ENCODE measurements at regions not wholly inside any gene's neighbourhood (a gene's known extent, or its start where the extent isn't known, plus 50 kb on each side); places are given as distances from the start of the nearest gene placed in this dataset.

DNA sequence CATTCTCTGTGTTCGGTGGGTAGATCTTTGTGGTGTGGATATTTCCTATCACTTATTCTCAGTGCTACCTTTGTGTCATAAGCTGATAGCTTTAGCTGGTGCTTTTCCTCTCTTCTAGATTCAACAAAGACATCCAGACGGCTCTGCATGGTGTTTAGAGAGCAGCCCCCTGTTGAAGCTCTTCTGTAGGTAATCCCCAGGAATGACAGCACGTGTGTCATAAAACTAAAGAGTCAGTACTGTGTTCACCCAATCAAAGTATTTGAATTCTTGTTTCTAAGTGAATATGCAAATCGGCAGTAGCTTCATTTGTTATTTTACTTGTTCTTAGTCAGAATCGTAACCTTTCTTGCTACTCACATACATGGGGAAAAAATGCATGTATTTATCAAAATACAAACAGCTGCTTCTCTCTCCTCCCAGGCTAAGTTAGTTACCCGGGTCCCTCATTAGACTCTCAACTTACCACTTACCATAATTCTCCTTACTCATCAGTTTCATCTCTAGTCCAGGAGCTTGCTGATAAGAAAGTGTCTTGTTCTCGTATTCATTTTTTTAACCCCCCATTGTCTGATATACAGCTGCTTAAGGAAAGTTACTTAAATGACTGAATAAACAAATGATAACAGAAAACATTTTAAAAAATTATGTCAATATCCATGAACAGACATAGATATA lies 1696.0 kb upstream of the WWC1 start:
- TF ChIP-seq, protein P1, sequence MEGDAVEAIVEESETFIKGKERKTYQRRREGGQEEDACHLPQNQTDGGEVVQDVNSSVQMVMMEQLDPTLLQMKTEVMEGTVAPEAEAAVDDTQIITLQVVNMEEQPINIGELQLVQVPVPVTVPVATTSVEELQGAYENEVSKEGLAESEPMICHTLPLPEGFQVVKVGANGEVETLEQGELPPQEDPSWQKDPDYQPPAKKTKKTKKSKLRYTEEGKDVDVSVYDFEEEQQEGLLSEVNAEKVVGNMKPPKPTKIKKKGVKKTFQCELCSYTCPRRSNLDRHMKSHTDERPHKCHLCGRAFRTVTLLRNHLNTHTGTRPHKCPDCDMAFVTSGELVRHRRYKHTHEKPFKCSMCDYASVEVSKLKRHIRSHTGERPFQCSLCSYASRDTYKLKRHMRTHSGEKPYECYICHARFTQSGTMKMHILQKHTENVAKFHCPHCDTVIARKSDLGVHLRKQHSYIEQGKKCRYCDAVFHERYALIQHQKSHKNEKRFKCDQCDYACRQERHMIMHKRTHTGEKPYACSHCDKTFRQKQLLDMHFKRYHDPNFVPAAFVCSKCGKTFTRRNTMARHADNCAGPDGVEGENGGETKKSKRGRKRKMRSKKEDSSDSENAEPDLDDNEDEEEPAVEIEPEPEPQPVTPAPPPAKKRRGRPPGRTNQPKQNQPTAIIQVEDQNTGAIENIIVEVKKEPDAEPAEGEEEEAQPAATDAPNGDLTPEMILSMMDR (IDR thresholded peaks at IDR 0.05) = no peak
- TF ChIP-seq POLR2A (IDR thresholded peaks at IDR 0.05) = no peak
